ENCODE measurements at regions not wholly inside any gene's neighbourhood (a gene's known extent, or its start where the extent isn't known, plus 50 kb on each side); places are given as distances from the start of the nearest gene placed in this dataset.

DNA sequence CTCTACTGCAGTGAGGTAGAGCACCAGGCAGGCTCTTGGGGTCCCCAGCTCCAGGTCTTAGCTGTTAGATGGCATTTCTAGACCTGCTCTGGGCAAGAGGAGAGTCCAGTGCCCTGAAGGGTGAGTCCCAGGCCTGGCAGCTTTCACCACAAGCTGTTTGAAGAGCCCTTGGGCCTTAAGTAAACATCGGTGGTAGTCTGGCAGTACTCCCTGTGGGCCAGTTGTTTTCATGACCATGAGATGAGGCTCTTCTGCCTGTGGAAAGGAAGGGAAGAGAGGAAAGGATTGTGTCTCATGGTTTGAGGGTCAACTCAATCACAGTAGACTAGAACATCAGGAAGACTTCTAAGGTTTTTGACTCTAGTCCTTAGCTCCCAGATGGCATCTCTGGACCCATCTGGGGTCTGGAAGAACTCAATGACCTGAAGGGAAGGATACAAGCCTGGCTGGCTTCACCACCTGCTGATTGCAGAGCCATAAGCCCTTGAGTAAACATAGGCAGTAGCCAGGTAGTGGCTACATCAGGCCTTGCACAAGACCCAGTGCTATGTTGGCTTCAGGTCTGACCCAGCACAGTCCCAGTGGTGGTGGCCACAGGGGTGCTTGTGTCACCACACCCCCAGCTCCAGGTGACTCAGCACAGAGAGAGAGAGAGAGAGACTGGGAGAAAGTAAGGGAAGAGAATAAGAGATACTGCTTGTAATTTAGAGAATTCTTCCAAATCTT lies 114.3 kb upstream of the PCSK5 start:
- no peak overlapping the region for H3K4me3 ChIP-seq (replicated peaks; ENCODE audit: low read depth, low read length)
- DNase-seq (ENCODE audit: low read depth): no peak

GRCh38 chr9:75780185-75780584 lies 110.3 kb upstream of the PCSK5 start:
- no peak for TF ChIP-seq CTCF (IDR thresholded peaks at IDR 0.05; ENCODE audit: low read length, missing control alignments)
- DNase-seq (ENCODE audit: low read depth): no peak
- H3K4me3 ChIP-seq (replicated peaks; ENCODE audit: low read depth, low read length): no peak overlapping the region

More for the DNA sequence above, 114.3 kb upstream of the PCSK5 start:
- TF ChIP-seq CTCF (IDR thresholded peaks at IDR 0.05; ENCODE audit: low read length, missing control alignments): no peak

DNA sequence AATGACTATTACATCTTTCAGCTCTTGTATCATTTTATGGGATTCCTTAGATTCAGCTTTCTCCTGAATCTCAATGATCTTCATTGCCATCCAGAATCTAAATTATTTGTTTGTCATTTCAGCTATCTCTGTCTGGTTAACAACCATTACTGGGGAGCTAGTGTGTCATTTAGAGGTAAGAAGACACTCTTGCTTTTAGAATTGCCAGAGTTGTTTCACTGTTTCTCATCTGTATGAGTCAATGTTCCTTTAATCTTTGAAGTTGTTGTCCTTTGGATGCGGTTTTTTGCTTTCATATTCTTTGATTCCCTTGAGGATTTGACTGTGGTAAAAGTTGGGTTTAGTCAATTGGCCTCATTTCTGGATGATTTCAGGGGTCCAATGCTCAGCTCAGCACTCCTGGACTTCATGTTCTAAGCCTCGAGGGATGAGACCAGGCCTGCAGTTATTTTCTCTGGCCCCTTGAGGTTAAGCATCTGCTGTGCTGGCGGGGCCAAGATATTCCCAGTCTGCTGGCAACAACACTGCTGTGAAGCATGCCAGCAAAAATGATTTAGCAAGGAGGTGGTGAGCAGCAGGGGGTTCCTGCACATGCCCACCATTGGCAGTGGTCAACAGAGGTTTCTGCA lies 102.4 kb upstream of the PCSK5 start:
- no peak overlapping the region for H3K4me3 ChIP-seq (replicated peaks; ENCODE audit: low read depth, low read length)
- no peak for TF ChIP-seq CTCF (IDR thresholded peaks at IDR 0.05; ENCODE audit: low read length, missing control alignments)
- DNase-seq (ENCODE audit: low read depth): peak; percentile 7

DNA sequence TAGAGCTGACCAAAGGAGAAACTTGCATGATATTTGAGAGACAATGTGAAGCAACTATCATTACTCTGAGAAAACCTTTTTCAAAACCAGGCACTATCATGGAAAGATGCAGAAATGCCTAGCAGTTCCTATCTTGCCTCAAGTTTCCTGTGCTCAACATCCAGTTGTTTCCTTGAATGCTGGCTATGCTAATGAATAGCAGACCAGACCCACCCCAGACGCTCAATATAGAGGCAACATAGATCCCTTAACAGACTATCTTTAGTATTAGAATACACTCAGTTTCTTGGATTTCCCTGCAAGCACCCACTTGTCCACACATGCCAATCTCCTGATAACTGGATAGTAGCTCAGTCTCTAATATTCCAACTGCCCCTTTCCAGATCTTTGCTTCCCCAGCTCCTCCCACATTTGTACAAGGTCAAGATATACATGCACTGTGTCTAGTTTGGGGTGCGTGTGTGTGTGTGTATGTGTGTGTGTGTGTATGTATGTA lies 93.3 kb upstream of the PCSK5 start:
- DNase-seq (ENCODE audit: low read depth): no peak
- TF ChIP-seq CTCF (IDR thresholded peaks at IDR 0.05; ENCODE audit: low read length, missing control alignments): no peak
- no peak overlapping the region for H3K4me3 ChIP-seq (replicated peaks; ENCODE audit: low read depth, low read length)

DNA sequence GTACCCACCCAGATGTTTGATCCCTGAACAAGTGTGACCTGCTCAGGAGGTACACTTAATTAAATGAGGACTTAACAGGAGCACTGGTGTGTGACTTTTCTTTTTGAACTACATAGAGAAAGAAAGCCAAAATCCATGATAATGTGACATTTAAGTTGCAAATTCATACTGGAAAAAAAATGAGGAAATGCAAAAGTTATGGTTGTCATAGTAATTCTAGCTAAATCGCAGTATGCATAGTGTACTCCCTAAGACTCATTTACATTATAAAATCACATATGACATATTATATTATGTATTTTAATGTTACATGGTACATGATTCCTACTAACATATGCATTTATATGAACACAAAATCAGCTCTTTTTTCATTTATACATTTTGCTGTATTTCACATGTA lies 92.0 kb upstream of the PCSK5 start:
- no peak for TF ChIP-seq CTCF (IDR thresholded peaks at IDR 0.05; ENCODE audit: low read length, missing control alignments)
- no peak overlapping the region for H3K4me3 ChIP-seq (replicated peaks; ENCODE audit: low read depth, low read length)
- DNase-seq (ENCODE audit: low read depth): no peak

DNA sequence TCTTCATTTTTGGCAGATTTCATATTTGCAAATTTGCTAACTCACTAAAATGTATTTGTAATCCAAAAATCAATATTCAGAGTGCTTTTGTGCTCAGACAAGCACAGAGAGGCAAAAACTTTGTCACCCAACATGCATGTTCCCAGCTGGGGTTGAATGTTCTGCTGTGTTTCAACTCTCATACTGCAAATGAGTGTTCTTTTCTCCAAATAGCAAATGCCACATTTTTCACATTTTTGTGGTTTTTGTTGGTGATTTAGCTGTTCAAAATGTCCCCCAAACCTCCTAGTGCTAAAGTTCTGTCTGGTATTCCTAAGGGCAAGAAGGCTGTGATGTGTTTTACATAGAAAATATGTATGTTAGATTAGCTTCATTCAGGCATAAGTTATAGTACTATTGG lies 87.3 kb upstream of the PCSK5 start:
- H3K4me3 ChIP-seq (replicated peaks; ENCODE audit: low read depth, low read length): no peak overlapping the region
- peak; percentile 48 for DNase-seq (ENCODE audit: low read depth)
- TF ChIP-seq CTCF (IDR thresholded peaks at IDR 0.05; ENCODE audit: low read length, missing control alignments): no peak
